Lower lobe of right lung (tissue), 2 donors: ENCODE measurements at regions not wholly inside any gene's neighbourhood (a gene's known extent, or its start where the extent isn't known, plus 50 kb on each side); places are given as distances from the start of the nearest gene placed in this dataset.

ENCODE experiments used
- ATAC-seq, 2 donors: fragments of 200-7000 bp; cut with Tn5 transposase; one replicate each; pipeline ENCODE4 v1.9.1; 2020 to 2022; ENCODE audit warnings: mild to moderate bottlenecking in 2 of 2, moderate library complexity in 2 of 2
- DNase-seq: peaks from one replicate; pipeline ENCODE4 v3.0.0-alpha.2; 2020
- H3K27ac ChIP-seq: fragments of 200-600 bp; one replicate; pipeline ENCODE4 v1.8.0; 2022
- H3K27me3 ChIP-seq: fragments of 200-600 bp; one replicate; pipeline ENCODE4 v1.8.0; 2022; ENCODE audit warnings: low read depth
- H3K36me3 ChIP-seq: fragments of 200-600 bp; one replicate; pipeline ENCODE4 v1.8.0; 2022; ENCODE audit warnings: mild to moderate bottlenecking
- H3K4me1 ChIP-seq: fragments of 200-600 bp; one replicate; pipeline ENCODE4 v1.8.0; 2022
- H3K4me3 ChIP-seq: fragments of 200-600 bp; one replicate; pipeline ENCODE4 v1.8.0; 2022; ENCODE audit warnings: mild to moderate bottlenecking
- H3K9me3 ChIP-seq: fragments of 200-600 bp; one replicate; pipeline ENCODE4 v1.8.0; 2022
- intact Hi-C: fragments of 100-400 bp; cut with DNase I; formaldehyde crosslinking; loops from one replicate; pipeline ENCODE4 v1.11.0; 2022
- TF ChIP-seq, protein P1 (sequence below): fragments of 200-600 bp; IDR thresholded peaks from one replicate; pipeline ENCODE4 v1.8.0; 2022; ENCODE audit warnings: antibody characterized with exemption, mild to moderate bottlenecking
- donor health status: DM: no; HTN: yes; CAD: no; lungs with severe emphysema.

DNA sequence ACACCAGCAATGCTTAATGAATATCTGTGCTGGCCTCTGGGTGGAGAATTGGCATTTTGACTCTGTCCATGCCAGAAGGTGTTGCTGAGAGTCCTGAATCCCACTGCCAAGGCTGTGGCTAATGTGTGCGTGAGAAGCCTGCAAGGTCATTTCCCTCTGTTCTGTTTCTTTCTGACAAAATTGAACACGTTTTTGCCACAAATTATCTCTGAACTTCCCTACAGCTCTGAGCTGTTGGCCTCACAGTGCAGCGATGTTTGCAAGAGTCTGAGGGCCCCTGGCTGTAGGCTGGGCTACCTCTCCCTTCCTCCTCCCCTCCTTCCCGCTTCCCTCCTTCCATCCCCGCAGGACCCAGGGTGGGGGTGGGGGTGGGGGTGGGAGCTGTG, 154.1 kb upstream of the HS6ST1 start:
- Histone ChIP-seq H3K4me3 (peak overlapping the region; percentile 29), H3K27me3 (no peaks in the 10 kb centered on the region), H3K27ac (peak overlapping the region; percentile 51), H3K4me1 (peaks cover 20% of the 10 kb centered on the region), H3K9me3 (peaks cover 15% of the 10 kb centered on the region), H3K36me3 (no peaks in the 10 kb centered on the region)
- DNase-seq = no peak
- TF ChIP-seq, protein P1, sequence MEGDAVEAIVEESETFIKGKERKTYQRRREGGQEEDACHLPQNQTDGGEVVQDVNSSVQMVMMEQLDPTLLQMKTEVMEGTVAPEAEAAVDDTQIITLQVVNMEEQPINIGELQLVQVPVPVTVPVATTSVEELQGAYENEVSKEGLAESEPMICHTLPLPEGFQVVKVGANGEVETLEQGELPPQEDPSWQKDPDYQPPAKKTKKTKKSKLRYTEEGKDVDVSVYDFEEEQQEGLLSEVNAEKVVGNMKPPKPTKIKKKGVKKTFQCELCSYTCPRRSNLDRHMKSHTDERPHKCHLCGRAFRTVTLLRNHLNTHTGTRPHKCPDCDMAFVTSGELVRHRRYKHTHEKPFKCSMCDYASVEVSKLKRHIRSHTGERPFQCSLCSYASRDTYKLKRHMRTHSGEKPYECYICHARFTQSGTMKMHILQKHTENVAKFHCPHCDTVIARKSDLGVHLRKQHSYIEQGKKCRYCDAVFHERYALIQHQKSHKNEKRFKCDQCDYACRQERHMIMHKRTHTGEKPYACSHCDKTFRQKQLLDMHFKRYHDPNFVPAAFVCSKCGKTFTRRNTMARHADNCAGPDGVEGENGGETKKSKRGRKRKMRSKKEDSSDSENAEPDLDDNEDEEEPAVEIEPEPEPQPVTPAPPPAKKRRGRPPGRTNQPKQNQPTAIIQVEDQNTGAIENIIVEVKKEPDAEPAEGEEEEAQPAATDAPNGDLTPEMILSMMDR = no peak
- intact Hi-C loops = no loop called here
- ATAC-seq = peak; percentile 52 to 63

DNA sequence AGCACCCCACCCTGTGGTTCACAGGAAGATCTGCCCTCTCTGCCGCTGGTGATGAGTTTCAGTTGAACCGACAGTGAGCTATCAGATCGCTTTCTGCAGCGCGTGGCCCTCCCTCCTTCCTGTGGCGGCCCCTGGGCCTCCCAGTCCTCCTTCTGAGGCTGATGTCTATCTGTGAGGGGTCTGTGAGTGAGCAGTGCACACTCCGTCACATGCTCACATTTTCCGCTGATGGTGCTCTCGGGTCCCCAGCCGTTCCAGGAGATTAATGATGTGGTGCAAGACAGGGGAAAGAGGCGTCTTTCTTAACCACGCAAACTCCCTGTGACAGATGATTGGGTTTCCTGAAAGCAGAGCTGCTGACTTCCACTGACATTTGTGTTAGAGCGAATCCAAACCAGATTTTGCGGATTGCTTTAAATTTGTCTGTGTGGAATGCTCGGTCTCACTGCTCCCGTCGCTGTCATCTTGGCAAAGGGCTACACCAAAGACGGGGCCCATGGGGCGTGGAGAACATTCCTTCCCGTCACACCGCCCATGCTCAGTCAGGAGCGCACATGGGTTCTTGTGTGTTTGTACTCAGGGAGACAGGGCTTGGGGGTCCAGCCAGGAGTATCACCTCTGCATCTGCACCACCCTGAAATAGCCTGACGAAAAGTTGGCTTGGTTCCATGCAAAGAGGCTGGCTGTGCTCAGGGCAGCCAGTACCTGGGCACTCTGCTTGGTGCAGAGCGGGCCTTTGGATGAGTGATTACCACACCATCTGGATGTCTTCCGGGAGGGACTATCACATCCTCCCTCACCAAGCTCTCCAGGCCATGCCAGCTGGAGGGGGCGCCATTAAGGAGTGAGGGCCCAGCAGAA, 154.7 kb upstream of the HS6ST1 start:
- peaks cover 20% of the 10 kb centered on the region for H3K4me1 ChIP-seq
- DNase-seq (peak; percentile 61), ATAC-seq (peak; percentile 70 to 85)
- H3K36me3 ChIP-seq = no peaks in the 10 kb centered on the region
- TF ChIP-seq, protein P1 = no peak
- H3K4me3 ChIP-seq = peak overlapping the region; percentile 29
- intact Hi-C loops = no loop called here
- H3K27ac ChIP-seq = peak overlapping the region; percentile 51
- peaks cover 15% of the 10 kb centered on the region for H3K9me3 ChIP-seq
- H3K27me3 ChIP-seq = no peaks in the 10 kb centered on the region

DNA sequence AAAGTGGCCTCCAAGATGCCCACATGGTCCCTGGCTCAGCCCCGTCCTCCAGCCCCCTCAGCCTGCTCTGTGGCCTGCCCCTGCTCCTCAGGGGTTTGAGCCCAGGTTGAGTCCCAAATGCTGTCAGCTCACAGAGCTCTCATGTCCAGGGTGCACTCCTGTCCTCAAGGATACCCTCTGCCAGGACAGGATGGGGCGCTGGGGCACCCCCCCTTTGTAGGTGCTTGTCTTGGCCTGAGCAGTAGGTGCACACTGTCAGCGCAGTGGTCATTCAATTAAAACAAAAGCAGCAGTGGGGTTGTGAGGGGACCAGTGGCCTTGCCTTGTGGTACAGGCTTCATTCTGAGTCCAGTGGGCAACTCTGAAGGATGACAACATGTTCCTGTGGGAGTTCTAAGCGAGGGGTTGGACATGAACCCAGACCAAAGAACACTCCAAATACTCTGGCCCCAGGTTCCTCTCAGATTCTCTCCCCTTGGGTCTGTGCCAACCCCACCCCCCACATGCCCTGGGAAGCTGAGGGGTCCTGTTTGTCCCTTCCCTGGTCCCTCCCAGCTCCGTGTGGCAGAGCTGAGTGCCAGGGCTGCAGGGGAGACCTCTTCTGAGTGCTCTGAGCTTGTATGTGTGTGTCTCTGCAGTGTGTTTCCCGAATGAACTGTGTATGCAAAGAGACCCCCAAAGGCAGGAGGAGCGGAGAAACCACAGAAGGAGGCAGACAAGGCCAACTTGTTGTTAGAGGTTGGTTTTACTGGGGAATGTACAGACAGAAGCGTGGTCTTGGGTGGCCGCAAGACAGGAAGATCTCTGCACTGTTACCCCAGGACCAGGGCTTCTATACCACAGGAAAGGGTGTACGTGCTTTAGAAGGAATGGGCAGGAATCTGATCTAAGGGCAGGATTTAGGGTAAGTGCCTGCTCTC, 155.6 kb upstream of the HS6ST1 start:
- intact Hi-C loops = no loop called here
- Histone ChIP-seq H3K27me3 (no peaks in the 10 kb centered on the region), H3K9me3 (peaks cover 12% of the 10 kb centered on the region), H3K36me3 (no peaks in the 10 kb centered on the region), H3K4me3 (no peak overlapping the region), H3K27ac (peak overlapping the region; percentile 32), H3K4me1 (peaks cover 20% of the 10 kb centered on the region)
- TF ChIP-seq, protein P1 = no peak
- no peak for ATAC-seq
- no peak for DNase-seq

DNA sequence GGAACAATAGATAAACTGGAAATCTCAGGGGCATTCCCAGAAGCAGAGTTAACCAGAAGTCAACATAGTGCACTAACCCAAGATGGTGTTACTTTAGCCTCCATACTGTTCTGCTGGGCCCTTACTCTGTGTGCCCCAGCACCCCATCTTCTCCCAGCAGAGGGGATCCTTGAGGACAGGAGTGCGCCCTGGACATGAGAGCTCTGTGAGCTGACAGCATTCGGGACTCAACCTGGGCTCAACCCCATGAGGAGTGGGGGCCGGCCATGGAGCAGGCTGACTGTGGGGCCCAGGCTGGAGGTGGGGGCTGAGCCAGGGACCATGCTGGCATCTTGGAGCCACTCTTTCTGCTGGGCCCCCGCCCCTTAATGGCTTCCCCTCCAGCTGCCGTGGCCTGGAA, 156.3 kb upstream of the HS6ST1 start:
- H3K36me3 ChIP-seq = no peaks in the 10 kb centered on the region
- DNase-seq (no peak), ATAC-seq (no peak)
- no peaks in the 10 kb centered on the region for H3K27me3 ChIP-seq
- intact Hi-C loops = no loop called here
- TF ChIP-seq, protein P1 = no peak
- no peak overlapping the region for H3K4me3 ChIP-seq
- H3K4me1 ChIP-seq = peaks cover 20% of the 10 kb centered on the region
- peaks cover 6% of the 10 kb centered on the region for H3K9me3 ChIP-seq
- H3K27ac ChIP-seq = no peak overlapping the region

DNA sequence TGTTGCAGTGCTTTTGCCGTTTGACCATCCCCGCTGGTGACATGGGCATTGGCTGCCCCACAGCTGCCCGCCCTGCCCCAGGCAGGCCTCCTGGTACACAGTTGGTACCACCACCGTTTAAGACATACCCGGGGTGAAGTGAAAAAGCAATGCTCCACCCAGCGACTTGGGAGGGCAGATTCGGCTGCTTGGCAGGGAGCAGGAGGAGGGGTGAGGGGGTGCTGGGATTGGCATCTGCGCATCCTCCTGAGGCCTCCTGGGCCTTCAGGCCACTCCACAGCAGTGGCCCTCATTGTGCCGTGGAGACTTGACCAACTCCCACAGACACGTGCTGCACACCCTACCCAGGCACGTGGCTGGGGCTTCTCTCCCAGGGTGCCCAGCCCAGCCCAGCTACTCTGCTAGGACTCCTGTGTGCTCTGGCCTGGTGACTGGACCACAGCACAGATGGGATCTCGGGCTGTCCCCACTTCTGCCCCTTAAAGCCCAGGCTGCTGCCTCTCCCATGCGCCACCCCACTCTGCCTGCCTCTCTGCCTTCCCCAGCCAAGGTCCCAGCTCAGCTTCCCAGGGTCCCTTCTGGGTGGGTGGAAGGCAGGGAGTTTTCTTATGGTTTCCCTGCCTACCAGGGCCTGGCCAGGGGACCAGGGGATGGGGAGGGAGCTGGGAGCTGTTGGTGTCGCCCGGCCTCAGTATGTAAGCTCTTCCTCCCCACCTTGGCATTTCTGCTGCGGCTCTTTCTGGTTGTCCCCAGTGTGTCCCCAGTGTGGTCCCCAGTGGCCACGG, 157.0 kb upstream of the HS6ST1 start:
- DNase-seq (no peak), ATAC-seq (no peak)
- Histone ChIP-seq H3K27me3 (no peaks in the 10 kb centered on the region), H3K27ac (no peak overlapping the region), H3K4me1 (peaks cover 20% of the 10 kb centered on the region), H3K9me3 (peaks cover under 1% of the 10 kb centered on the region), H3K4me3 (no peak overlapping the region), H3K36me3 (no peaks in the 10 kb centered on the region)
- intact Hi-C loops = no loop called here
- TF ChIP-seq, protein P1 = no peak
